Mesenchymal stem cell (in vitro differentiated cells and primary cell): ENCODE measurements at regions not wholly inside any gene's neighbourhood (a gene's known extent, or its start where the extent isn't known, plus 50 kb on each side); places are given as distances from the start of the nearest gene placed in this dataset.

Experiments used
- DNase-seq: peaks from one replicate; pipeline ENCODE4 v3.0.0-alpha.2; 2013
- H2AFZ ChIP-seq: one replicate; pipeline ENCODE4 v1.6.1; 2013; ENCODE audit warnings: low read depth, mild to moderate bottlenecking, control low read depth, inconsistent platforms, low read length, moderate library complexity
- H2AK5ac ChIP-seq: 2 replicates; pipeline ENCODE4 v1.6.1; 2013; ENCODE audit warnings: low read length, moderate library complexity, mild to moderate bottlenecking, inconsistent platforms; ENCODE audit not compliant: severe bottlenecking
- H2BK120ac ChIP-seq: one replicate; pipeline ENCODE4 v1.6.1; 2013; ENCODE audit warnings: low read depth, mild to moderate bottlenecking, inconsistent platforms, low read length, moderate library complexity
- H2BK12ac ChIP-seq, 2 experiments: one replicate each; pipeline ENCODE4 v1.6.1; 2013; ENCODE audit warnings: inconsistent platforms in 2 of 2, low read length in 2 of 2, mild to moderate bottlenecking in 2 of 2, moderate library complexity in 2 of 2, control low read depth in 1 of 2
- H2BK15ac ChIP-seq: one replicate; pipeline ENCODE4 v1.6.1; 2013; ENCODE audit warnings: mild to moderate bottlenecking, low read depth, inconsistent platforms; ENCODE audit not compliant: poor library complexity, severe bottlenecking
- H2BK5ac ChIP-seq: 2 replicates; pipeline ENCODE4 v1.6.1; 2013; ENCODE audit warnings: low read depth, mild to moderate bottlenecking, low read length, control low read depth, inconsistent platforms; ENCODE audit not compliant: poor library complexity, severe bottlenecking
- H3K14ac ChIP-seq, 2 experiments: one replicate each; pipeline ENCODE4 v1.6.1; 2013; ENCODE audit warnings: inconsistent platforms in 2 of 2, low read length in 2 of 2, control low read depth in 1 of 2, mild to moderate bottlenecking in 1 of 2, moderate library complexity in 1 of 2
- H3K18ac ChIP-seq, 2 experiments: one replicate each; pipeline ENCODE4 v1.6.1; 2013; ENCODE audit warnings: inconsistent platforms in 2 of 2, low read length in 2 of 2, control low read depth in 1 of 2, low read depth in 1 of 2, mild to moderate bottlenecking in 1 of 2
- H3K23ac ChIP-seq, 2 experiments: one replicate each; pipeline ENCODE4 v1.6.1; 2013; ENCODE audit warnings: inconsistent platforms in 2 of 2, low read length in 2 of 2, mild to moderate bottlenecking in 2 of 2, moderate library complexity in 2 of 2, control low read depth in 1 of 2
- H3K27ac ChIP-seq: 2 replicates; pipeline ENCODE4 v1.5.1; 2013; ENCODE audit warnings: mild to moderate bottlenecking, moderate library complexity, low read length, control low read depth, inconsistent platforms; ENCODE audit not compliant: poor library complexity, severe bottlenecking
- H3K27me3 ChIP-seq, 2 experiments: 2 replicates each; pipeline versions ENCODE4 v1.6.1 to v1.7.0; 2013; ENCODE audit warnings: low read length in 2 of 2, mild to moderate bottlenecking in 2 of 2, moderate library complexity in 2 of 2, control low read depth in 1 of 2, inconsistent platforms in 1 of 2; ENCODE audit not compliant: control insufficient read depth in 1 of 2, insufficient read depth in 1 of 2
- H3K36me3 ChIP-seq, 2 experiments: 2 replicates each; pipeline versions ENCODE4 v1.6.1 to v1.7.0; 2013; ENCODE audit warnings: low read length in 2 of 2, control low read depth in 1 of 2, inconsistent platforms in 1 of 2, low read depth in 1 of 2, mild to moderate bottlenecking in 1 of 2; ENCODE audit not compliant: insufficient read depth in 2 of 2, control insufficient read depth in 1 of 2
- H3K4ac ChIP-seq, 2 experiments: one replicate each; pipeline ENCODE4 v1.6.1; 2013; ENCODE audit warnings: inconsistent platforms in 2 of 2, low read length in 2 of 2, mild to moderate bottlenecking in 2 of 2, moderate library complexity in 2 of 2, control low read depth in 1 of 2, low read depth in 1 of 2
- H3K4me1 ChIP-seq: 2 replicates; pipeline ENCODE4 v1.6.1; 2013; ENCODE audit warnings: low read depth, low read length, control low read depth; ENCODE audit not compliant: control insufficient read depth, insufficient read depth
- H3K4me2 ChIP-seq: 2 replicates; pipeline ENCODE4 v1.6.1; 2013; ENCODE audit warnings: low read length, mild to moderate bottlenecking, inconsistent platforms; ENCODE audit not compliant: poor library complexity, severe bottlenecking
- H3K4me3 ChIP-seq, 2 experiments: 2 replicates each; pipeline versions ENCODE4 v1.5.1 to v1.7.0; 2013; ENCODE audit warnings: low read length in 2 of 2, mild to moderate bottlenecking in 2 of 2, control low read depth in 1 of 2, low read depth in 1 of 2; ENCODE audit not compliant: insufficient read depth in 1 of 2
- H3K79me1 ChIP-seq: replicated peaks from 2 replicates; pipeline ENCODE4 v1.6.1; 2013; ENCODE audit warnings: mild to moderate bottlenecking, control low read depth, low read length, inconsistent platforms; ENCODE audit not compliant: poor library complexity, severe bottlenecking
- H3K9ac ChIP-seq: 2 replicates; pipeline ENCODE4 v1.7.0; 2013; ENCODE audit warnings: mild to moderate bottlenecking, low read length, moderate library complexity
- H3K9me3 ChIP-seq: 2 replicates; pipeline ENCODE4 v1.7.0; 2013; ENCODE audit warnings: mild to moderate bottlenecking, low read length; ENCODE audit not compliant: control insufficient read depth
- H4K8ac ChIP-seq: one replicate; pipeline ENCODE4 v1.6.1; 2013; ENCODE audit warnings: inconsistent platforms, mild to moderate bottlenecking, low read length, moderate library complexity
- H4K91ac ChIP-seq: one replicate; pipeline ENCODE4 v1.6.1; 2013; ENCODE audit warnings: mild to moderate bottlenecking, low read length, inconsistent platforms
- WGBS: methylation state at CpG from one replicate; pipeline ENCODE4 v1.1.7; 2013; ENCODE audit warnings: mixed read lengths; 5-methylcytosine and 5-hydroxymethylcytosine counted together

GRCh38 chr11:134533511-134533910 is 121.5 kb upstream of the B3GAT1 start:
- no peak overlapping the region for H3K4me2 ChIP-seq
- H3K4me1 ChIP-seq = no peaks in the 10 kb centered on the region
- no peak for DNase-seq
- no peak overlapping the region for H3K23ac ChIP-seq
- 86% methylated on average over 7 of the region's 7 CpGs for WGBS
- no peak overlapping the region for H3K4me3 ChIP-seq
- H2BK120ac ChIP-seq = no peak overlapping the region
- no peak overlapping the region for H2BK5ac ChIP-seq
- no peak overlapping the region for H3K9ac ChIP-seq
- no peak overlapping the region for H2BK12ac ChIP-seq
- no peaks in the 10 kb centered on the region for H3K79me1 ChIP-seq
- no peak overlapping the region for H3K27ac ChIP-seq
- H3K36me3 ChIP-seq = no peaks in the 10 kb centered on the region
- H2AFZ ChIP-seq = no peak overlapping the region
- H3K18ac ChIP-seq = no peak overlapping the region
- H4K91ac ChIP-seq = no peak overlapping the region
- H3K14ac ChIP-seq = no peak overlapping the region
- no peak overlapping the region for H2AK5ac ChIP-seq
- peaks cover 0 to 4% of the 10 kb centered on the region in 2 experiments for H3K27me3 ChIP-seq
- no peak overlapping the region for H3K4ac ChIP-seq
- no peaks in the 10 kb centered on the region for H3K9me3 ChIP-seq
- H2BK15ac ChIP-seq = no peak overlapping the region
- no peak overlapping the region for H4K8ac ChIP-seq

GRCh38 chr11:134532921-134533421 is 120.9 kb upstream of the B3GAT1 start:
- no peak overlapping the region for H2AFZ ChIP-seq
- no peak overlapping the region for H2AK5ac ChIP-seq
- no peak overlapping the region for H4K8ac ChIP-seq
- no peak overlapping the region for H3K27ac ChIP-seq
- no peak overlapping the region for H3K18ac ChIP-seq
- H4K91ac ChIP-seq = no peak overlapping the region
- DNase-seq = no peak
- peaks cover 0 to 4% of the 10 kb centered on the region in 2 experiments for H3K27me3 ChIP-seq
- no peak overlapping the region for H3K4ac ChIP-seq
- no peaks in the 10 kb centered on the region for H3K36me3 ChIP-seq
- H3K4me1 ChIP-seq = no peaks in the 10 kb centered on the region
- H3K4me2 ChIP-seq = no peak overlapping the region
- H3K79me1 ChIP-seq = no peaks in the 10 kb centered on the region
- WGBS = 87% methylated on average over 13 of the region's 13 CpGs
- no peak overlapping the region for H3K14ac ChIP-seq
- H3K9me3 ChIP-seq = no peaks in the 10 kb centered on the region
- H3K4me3 ChIP-seq = no peak overlapping the region
- H2BK120ac ChIP-seq = no peak overlapping the region
- no peak overlapping the region for H3K23ac ChIP-seq
- H2BK15ac ChIP-seq = no peak overlapping the region
- H3K9ac ChIP-seq = no peak overlapping the region
- H2BK5ac ChIP-seq = no peak overlapping the region
- H2BK12ac ChIP-seq = no peak overlapping the region

- Histone ChIP-seq H2BK15ac (no peak overlapping the region), H3K9me3 (no peaks in the 10 kb centered on the region), H2BK12ac (no peak overlapping the region), H3K23ac (no peak overlapping the region), H3K36me3 (no peaks in the 10 kb centered on the region), H3K18ac (no peak overlapping the region), H4K8ac (no peak overlapping the region), H3K27me3 (peaks cover 0 to 4% of the 10 kb centered on the region in 2 experiments), H3K4ac (no peak overlapping the region), H3K4me1 (no peaks in the 10 kb centered on the region), H3K9ac (no peak overlapping the region), H3K4me3 (no peak overlapping the region), H2AK5ac (no peak overlapping the region), H2BK5ac (no peak overlapping the region), H3K4me2 (no peak overlapping the region), H3K79me1 (no peaks in the 10 kb centered on the region), H2AFZ (no peak overlapping the region), H4K91ac (no peak overlapping the region), H3K27ac (no peak overlapping the region), H3K14ac (no peak overlapping the region), H2BK120ac (no peak overlapping the region)
- DNase-seq = no peak
- 80% methylated on average over 21 of the region's 23 CpGs for WGBS
These were observed 120.3 kb upstream of the B3GAT1 start for GRCh38 chr11:134532131-134532920.

DNA sequence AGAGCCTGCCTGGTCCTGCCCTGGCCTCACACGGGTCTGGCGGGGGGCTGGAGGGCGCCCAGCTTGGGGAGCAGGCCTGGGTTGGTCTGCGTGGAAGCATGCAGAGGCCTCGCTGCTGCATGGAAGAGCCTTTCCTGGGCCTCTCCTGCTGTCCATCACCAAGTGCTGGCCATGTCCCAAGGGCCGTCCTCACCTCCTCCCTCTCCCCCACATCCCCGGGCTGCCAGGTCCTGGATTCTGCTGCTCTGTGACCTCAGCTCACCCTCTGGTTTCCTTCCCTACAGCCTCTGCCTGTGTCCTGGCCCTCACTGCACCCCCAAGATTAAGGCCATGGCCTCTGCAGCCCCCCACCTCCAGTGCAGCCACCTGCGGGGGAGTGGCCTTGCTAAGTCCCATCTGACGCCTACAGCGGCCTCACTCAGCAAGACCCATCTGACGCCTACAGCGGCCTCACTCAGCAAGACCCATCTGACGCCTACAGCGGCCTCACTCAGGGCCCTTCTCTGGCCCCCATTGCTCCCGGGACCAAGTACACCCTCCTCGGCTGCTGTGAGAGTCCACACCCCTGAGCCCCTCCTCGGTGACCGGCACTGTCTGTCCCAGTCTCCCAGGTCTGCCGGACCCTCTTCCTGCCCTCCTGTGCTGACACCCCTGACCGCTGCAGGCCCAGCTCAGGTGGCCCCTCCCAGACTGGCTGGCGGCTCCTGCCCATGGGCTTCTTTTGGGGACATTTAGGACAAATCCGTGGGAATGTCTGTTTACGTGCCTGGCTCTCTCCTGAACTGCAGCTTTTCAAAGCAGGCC is 119.5 kb upstream of the B3GAT1 start:
- H3K23ac ChIP-seq = no peak overlapping the region
- H3K4me3 ChIP-seq = no peak overlapping the region
- H3K4me2 ChIP-seq = no peak overlapping the region
- no peak overlapping the region for H3K14ac ChIP-seq
- no peak overlapping the region for H3K4ac ChIP-seq
- H3K9ac ChIP-seq = no peak overlapping the region
- H2BK120ac ChIP-seq = no peak overlapping the region
- no peaks in the 10 kb centered on the region for H3K9me3 ChIP-seq
- no peak overlapping the region for H2AFZ ChIP-seq
- no peak overlapping the region for H2BK5ac ChIP-seq
- no peak overlapping the region for H2AK5ac ChIP-seq
- DNase-seq = no peak
- no peaks in the 10 kb centered on the region for H3K36me3 ChIP-seq
- no peaks in the 10 kb centered on the region for H3K79me1 ChIP-seq
- no peak overlapping the region for H2BK12ac ChIP-seq
- peaks cover 0 to 4% of the 10 kb centered on the region in 2 experiments for H3K27me3 ChIP-seq
- no peaks in the 10 kb centered on the region for H3K4me1 ChIP-seq
- no peak overlapping the region for H2BK15ac ChIP-seq
- H3K18ac ChIP-seq = no peak overlapping the region
- H3K27ac ChIP-seq = no peak overlapping the region
- H4K91ac ChIP-seq = no peak overlapping the region
- WGBS = 85% methylated on average over 23 of the region's 23 CpGs
- H4K8ac ChIP-seq = no peak overlapping the region
